ENCODE measurements at regions not wholly inside any gene's neighbourhood (a gene's known extent, or its start where the extent isn't known, plus 50 kb on each side); places are given as distances from the start of the nearest gene placed in this dataset.

DNA sequence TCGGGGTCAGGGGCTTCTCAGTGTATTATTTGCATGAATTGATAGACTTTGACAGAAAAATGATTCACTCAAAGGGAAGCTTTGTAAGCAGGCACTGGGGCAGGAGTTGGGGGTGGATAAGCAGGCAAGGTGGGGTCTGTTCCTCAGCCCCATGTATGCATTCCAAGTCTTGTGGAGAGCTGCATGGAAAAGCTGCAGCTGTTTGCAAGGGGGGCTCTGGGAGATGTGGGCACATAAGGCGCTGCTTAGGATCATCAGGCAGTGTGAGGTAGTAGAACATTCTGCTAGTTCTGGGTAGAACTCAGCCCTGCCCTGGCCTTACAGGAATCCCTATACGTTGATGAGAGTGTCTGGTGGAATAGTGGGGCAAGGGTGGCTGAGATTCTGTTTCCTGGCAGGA, 154.2 kb upstream of the LRIG1 start:
- Histone ChIP-seq H3K27ac (no peak overlapping the region), H3K4me1 (no peaks in the 10 kb centered on the region), H3K4me3 (no peak overlapping the region), H3K27me3 (no peaks in the 10 kb centered on the region), H3K9me3 (no peaks in the 10 kb centered on the region), H3K36me3 (replicated peaks in 1 of 2; ENCODE audit: insufficient read depth in 1 of 2, low read depth in 2 of 2) (no peaks in the 10 kb centered on the region)
- ATAC-seq (no peak), DNase-seq (no peak)
- 67 to 77% methylated on average over 3 of the region's 3 CpGs for WGBS, 2 donors
- intact Hi-C loops (cut with DNase I): no loop called here
- TF ChIP-seq POLR2A (IDR thresholded peaks at IDR 0.05): no peak
- TF ChIP-seq, protein P1, sequence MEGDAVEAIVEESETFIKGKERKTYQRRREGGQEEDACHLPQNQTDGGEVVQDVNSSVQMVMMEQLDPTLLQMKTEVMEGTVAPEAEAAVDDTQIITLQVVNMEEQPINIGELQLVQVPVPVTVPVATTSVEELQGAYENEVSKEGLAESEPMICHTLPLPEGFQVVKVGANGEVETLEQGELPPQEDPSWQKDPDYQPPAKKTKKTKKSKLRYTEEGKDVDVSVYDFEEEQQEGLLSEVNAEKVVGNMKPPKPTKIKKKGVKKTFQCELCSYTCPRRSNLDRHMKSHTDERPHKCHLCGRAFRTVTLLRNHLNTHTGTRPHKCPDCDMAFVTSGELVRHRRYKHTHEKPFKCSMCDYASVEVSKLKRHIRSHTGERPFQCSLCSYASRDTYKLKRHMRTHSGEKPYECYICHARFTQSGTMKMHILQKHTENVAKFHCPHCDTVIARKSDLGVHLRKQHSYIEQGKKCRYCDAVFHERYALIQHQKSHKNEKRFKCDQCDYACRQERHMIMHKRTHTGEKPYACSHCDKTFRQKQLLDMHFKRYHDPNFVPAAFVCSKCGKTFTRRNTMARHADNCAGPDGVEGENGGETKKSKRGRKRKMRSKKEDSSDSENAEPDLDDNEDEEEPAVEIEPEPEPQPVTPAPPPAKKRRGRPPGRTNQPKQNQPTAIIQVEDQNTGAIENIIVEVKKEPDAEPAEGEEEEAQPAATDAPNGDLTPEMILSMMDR (IDR thresholded peaks at IDR 0.05): no peak

GRCh38 chr3:66655671-66656070, 154.8 kb upstream of the LRIG1 start:
- intact Hi-C loops (cut with DNase I): no loop called here
- TF ChIP-seq, protein P1 (IDR thresholded peaks at IDR 0.05): no peak
- TF ChIP-seq POLR2A (IDR thresholded peaks at IDR 0.05): no peak
- H3K27ac ChIP-seq: no peak overlapping the region
- H3K9me3 ChIP-seq: no peaks in the 10 kb centered on the region
- H3K36me3 ChIP-seq (replicated peaks in 1 of 2; ENCODE audit: insufficient read depth in 1 of 2, low read depth in 2 of 2): no peaks in the 10 kb centered on the region
- no peak for DNase-seq
- 77 to 82% methylated on average over 8 of the region's 8 CpGs for WGBS, 2 donors
- no peaks in the 10 kb centered on the region for H3K4me1 ChIP-seq
- H3K27me3 ChIP-seq: no peaks in the 10 kb centered on the region
- no peak for ATAC-seq
- H3K4me3 ChIP-seq: no peak overlapping the region

GRCh38 chr3:66656609-66657008, 155.8 kb upstream of the LRIG1 start:
- ATAC-seq (no peak), DNase-seq (no peak)
- 44 to 57% methylated on average over 8 of the region's 8 CpGs for whole genome bisulfite sequencing, 2 donors
- intact Hi-C loops (cut with DNase I): no loop called here
- H3K27me3 ChIP-seq: no peaks in the 10 kb centered on the region
- H3K36me3 ChIP-seq (replicated peaks in 1 of 2; ENCODE audit: insufficient read depth in 1 of 2, low read depth in 2 of 2): no peaks in the 10 kb centered on the region
- no peak overlapping the region for H3K4me3 ChIP-seq
- TF ChIP-seq POLR2A (IDR thresholded peaks at IDR 0.05): no peak
- TF ChIP-seq, protein P1 (IDR thresholded peaks at IDR 0.05): no peak
- no peaks in the 10 kb centered on the region for H3K9me3 ChIP-seq
- H3K27ac ChIP-seq: no peak overlapping the region
- H3K4me1 ChIP-seq: no peaks in the 10 kb centered on the region

- Histone ChIP-seq H3K4me1 (no peaks in the 10 kb centered on the region), H3K36me3 (replicated peaks in 1 of 2; ENCODE audit: insufficient read depth in 1 of 2, low read depth in 2 of 2) (no peaks in the 10 kb centered on the region), H3K9me3 (no peaks in the 10 kb centered on the region), H3K4me3 (no peak overlapping the region), H3K27ac (no peak overlapping the region), H3K27me3 (no peaks in the 10 kb centered on the region)
- ATAC-seq (no peak), DNase-seq (no peak)
- no peak for TF ChIP-seq POLR2A (IDR thresholded peaks at IDR 0.05)
- TF ChIP-seq, protein P1 (IDR thresholded peaks at IDR 0.05): no peak
- intact Hi-C loops (cut with DNase I): no loop called here
- WGBS, 2 donors: 94 to 100% methylated on average over 1 of the region's 1 CpG
Observed at GRCh38 chr3:66659056-66659455, 158.2 kb upstream of the LRIG1 start.

DNA sequence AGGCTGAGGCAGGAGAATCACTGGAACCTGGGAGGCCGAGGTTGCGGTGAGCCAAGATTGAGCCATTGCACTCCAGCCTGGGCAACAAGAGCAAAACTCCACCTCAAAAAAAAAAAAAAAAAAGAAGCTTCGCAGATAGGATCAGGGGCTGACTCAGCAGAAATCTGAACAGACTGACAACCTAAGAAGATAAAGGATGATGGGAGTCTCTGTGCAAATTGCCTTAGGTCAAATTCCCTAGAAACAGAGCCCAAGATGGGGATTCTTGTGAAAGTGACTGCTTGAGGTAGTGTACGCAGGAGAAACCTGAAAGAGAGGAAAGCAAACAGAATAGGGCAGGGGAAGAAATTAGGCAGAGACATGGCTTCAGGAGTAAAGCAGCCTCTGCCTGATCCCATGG, 160.8 kb upstream of the LRIG1 start:
- 91 to 94% methylated on average over 4 of the region's 4 CpGs for WGBS, 2 donors

More for the DNA sequence above, 160.8 kb upstream of the LRIG1 start:
- ATAC-seq: no peak
- Histone ChIP-seq H3K4me1 (no peaks in the 10 kb centered on the region), H3K9me3 (no peaks in the 10 kb centered on the region), H3K4me3 (no peak overlapping the region), H3K36me3 (replicated peaks in 1 of 2; ENCODE audit: insufficient read depth in 1 of 2, low read depth in 2 of 2) (no peaks in the 10 kb centered on the region), H3K27ac (no peak overlapping the region), H3K27me3 (no peaks in the 10 kb centered on the region)
- TF ChIP-seq POLR2A (IDR thresholded peaks at IDR 0.05): no peak
- TF ChIP-seq, protein P1 (IDR thresholded peaks at IDR 0.05): no peak
- intact Hi-C loops (cut with DNase I): no loop called here
- no peak for DNase-seq
